ENCODE measurements at regions not wholly inside any gene's neighbourhood (a gene's known extent, or its start where the extent isn't known, plus 50 kb on each side); places are given as distances from the start of the nearest gene placed in this dataset.
A peak's percentile ranks its signal among the peaks of the same experiment; 100 is the strongest.

GRCh38 chr7:132072873-132073272, 503.4 kb downstream of the PLXNA4 start:
- Mint-ChIP-seq H3K36me3 (ENCODE audit: insufficient read depth in 2 of 2) (no peaks in the 10 kb centered on the region), H3K9me3 (no peaks in the 10 kb centered on the region), H3K4me1 (ENCODE audit: low read depth) (no peaks in the 10 kb centered on the region), H3K4me3 (no peak overlapping the region), H3K27ac (no peak overlapping the region), H3K27me3 (ENCODE audit: low read depth) (peaks cover 20% of the 10 kb centered on the region)
- DNase-seq (no peak), ATAC-seq (replicated peaks in 1 of 2) (peak in 1 of 2 donors; percentile 45)

- no peak overlapping the region for H3K4me3 Mint-ChIP-seq
- peaks cover 13% of the 10 kb centered on the region for H3K27me3 Mint-ChIP-seq (ENCODE audit: low read depth)
- DNase-seq: no peak
- H3K4me1 Mint-ChIP-seq (ENCODE audit: low read depth): no peaks in the 10 kb centered on the region
- ATAC-seq (replicated peaks in 1 of 2): no peak
- H3K36me3 Mint-ChIP-seq (ENCODE audit: insufficient read depth in 2 of 2): no peaks in the 10 kb centered on the region
- H3K9me3 Mint-ChIP-seq: no peaks in the 10 kb centered on the region
- H3K27ac Mint-ChIP-seq: no peak overlapping the region
These were observed 504.1 kb downstream of the PLXNA4 start for GRCh38 chr7:132072165-132072564.

- DNase-seq (no peak), ATAC-seq (replicated peaks in 1 of 2) (no peak)
- no peaks in the 10 kb centered on the region for H3K27me3 Mint-ChIP-seq (ENCODE audit: low read depth)
- H3K4me1 Mint-ChIP-seq (ENCODE audit: low read depth): no peaks in the 10 kb centered on the region
- H3K27ac Mint-ChIP-seq: no peak overlapping the region
- no peaks in the 10 kb centered on the region for H3K36me3 Mint-ChIP-seq (ENCODE audit: insufficient read depth in 2 of 2)
- H3K9me3 Mint-ChIP-seq: no peaks in the 10 kb centered on the region
- H3K4me3 Mint-ChIP-seq: no peak overlapping the region
These were observed 507.0 kb downstream of the PLXNA4 start for GRCh38 chr7:132069306-132069705.

GRCh38 chr7:132066761-132067171, 509.5 kb downstream of the PLXNA4 start:
- H3K27me3 Mint-ChIP-seq (ENCODE audit: low read depth): no peaks in the 10 kb centered on the region
- H3K27ac Mint-ChIP-seq: no peak overlapping the region
- H3K4me3 Mint-ChIP-seq: no peak overlapping the region
- ATAC-seq (replicated peaks in 1 of 2) (no peak), DNase-seq (no peak)
- no peaks in the 10 kb centered on the region for H3K9me3 Mint-ChIP-seq
- no peaks in the 10 kb centered on the region for H3K4me1 Mint-ChIP-seq (ENCODE audit: low read depth)
- no peaks in the 10 kb centered on the region for H3K36me3 Mint-ChIP-seq (ENCODE audit: insufficient read depth in 2 of 2)

GRCh38 chr7:132065989-132066603, 509.7 kb upstream of the PODXL start:
- no peak overlapping the region for H3K4me3 Mint-ChIP-seq
- H3K27ac Mint-ChIP-seq: no peak overlapping the region
- H3K27me3 Mint-ChIP-seq (ENCODE audit: low read depth): no peaks in the 10 kb centered on the region
- no peak for DNase-seq
- H3K9me3 Mint-ChIP-seq: no peaks in the 10 kb centered on the region
- no peaks in the 10 kb centered on the region for H3K4me1 Mint-ChIP-seq (ENCODE audit: low read depth)
- ATAC-seq (replicated peaks in 1 of 2): no peak
- H3K36me3 Mint-ChIP-seq (ENCODE audit: insufficient read depth in 2 of 2): no peaks in the 10 kb centered on the region

- Mint-ChIP-seq H3K4me3 (no peak overlapping the region), H3K9me3 (no peaks in the 10 kb centered on the region), H3K4me1 (ENCODE audit: low read depth) (no peaks in the 10 kb centered on the region), H3K36me3 (ENCODE audit: insufficient read depth in 2 of 2) (no peaks in the 10 kb centered on the region), H3K27me3 (ENCODE audit: low read depth) (no peaks in the 10 kb centered on the region), H3K27ac (no peak overlapping the region)
- DNase-seq (no peak), ATAC-seq (replicated peaks in 1 of 2) (no peak)
These were observed 509.0 kb upstream of the PODXL start for GRCh38 chr7:132065193-132065988.

- no peaks in the 10 kb centered on the region for H3K4me1 Mint-ChIP-seq (ENCODE audit: low read depth)
- H3K9me3 Mint-ChIP-seq: no peaks in the 10 kb centered on the region
- no peak overlapping the region for H3K4me3 Mint-ChIP-seq
- no peaks in the 10 kb centered on the region for H3K36me3 Mint-ChIP-seq (ENCODE audit: insufficient read depth in 2 of 2)
- no peaks in the 10 kb centered on the region for H3K27me3 Mint-ChIP-seq (ENCODE audit: low read depth)
- no peak for DNase-seq
- H3K27ac Mint-ChIP-seq: no peak overlapping the region
- ATAC-seq (replicated peaks in 1 of 2): no peak
These were observed 507.4 kb upstream of the PODXL start for GRCh38 chr7:132063800-132064199.

- peaks cover 5% of the 10 kb centered on the region in 2 donors for H3K9me3 Mint-ChIP-seq
- ATAC-seq (replicated peaks in 1 of 2) (no peak), DNase-seq (no peak)
- H3K36me3 Mint-ChIP-seq (ENCODE audit: insufficient read depth in 2 of 2): no peaks in the 10 kb centered on the region
- H3K4me3 Mint-ChIP-seq: no peak overlapping the region
- no peak overlapping the region for H3K27ac Mint-ChIP-seq
- H3K27me3 Mint-ChIP-seq (ENCODE audit: low read depth): no peaks in the 10 kb centered on the region
- H3K4me1 Mint-ChIP-seq (ENCODE audit: low read depth): no peaks in the 10 kb centered on the region
These were observed 505.5 kb upstream of the PODXL start for GRCh38 chr7:132061937-132062336.

GRCh38 chr7:132059141-132059540, 502.7 kb upstream of the PODXL start:
- H3K27ac Mint-ChIP-seq: no peak overlapping the region
- H3K9me3 Mint-ChIP-seq: peaks cover 5% of the 10 kb centered on the region in 2 donors
- no peaks in the 10 kb centered on the region for H3K4me1 Mint-ChIP-seq (ENCODE audit: low read depth)
- ATAC-seq (replicated peaks in 1 of 2) (peak; percentile 49 to 77), DNase-seq (peak; percentile 5 to 11)
- no peak overlapping the region for H3K4me3 Mint-ChIP-seq
- H3K27me3 Mint-ChIP-seq (ENCODE audit: low read depth): no peaks in the 10 kb centered on the region
- H3K36me3 Mint-ChIP-seq (ENCODE audit: insufficient read depth in 2 of 2): peaks cover 0 to 2% of the 10 kb centered on the region in 2 donors

GRCh38 chr7:132055336-132056120, 499.1 kb upstream of the PODXL start:
- no peak overlapping the region for H3K4me3 Mint-ChIP-seq
- no peak for DNase-seq

GRCh38 chr7:132053871-132054270, 497.4 kb upstream of the PODXL start:
- no peak overlapping the region for H3K27ac Mint-ChIP-seq
- H3K9me3 Mint-ChIP-seq: peaks cover 5% of the 10 kb centered on the region in 2 donors
- peaks cover 10% of the 10 kb centered on the region for H3K27me3 Mint-ChIP-seq (ENCODE audit: low read depth)
- DNase-seq (no peak), ATAC-seq (replicated peaks in 1 of 2) (no peak)
- H3K4me1 Mint-ChIP-seq (ENCODE audit: low read depth): no peaks in the 10 kb centered on the region
- H3K36me3 Mint-ChIP-seq (ENCODE audit: insufficient read depth in 2 of 2): peaks cover 0 to 3% of the 10 kb centered on the region in 2 donors
- no peak overlapping the region for H3K4me3 Mint-ChIP-seq

More at GRCh38 chr7:132055336-132056120, 499.1 kb upstream of the PODXL start:
- Mint-ChIP-seq H3K27ac (no peak overlapping the region), H3K4me1 (ENCODE audit: low read depth) (no peaks in the 10 kb centered on the region), H3K9me3 (peaks cover 5% of the 10 kb centered on the region in 2 donors), H3K27me3 (ENCODE audit: low read depth) (peaks cover 10% of the 10 kb centered on the region), H3K36me3 (ENCODE audit: insufficient read depth in 2 of 2) (peaks cover 0 to 3% of the 10 kb centered on the region in 2 donors)
- ATAC-seq (replicated peaks in 1 of 2): no peak

GRCh38 chr7:132051311-132051710, 494.9 kb upstream of the PODXL start:
- Mint-ChIP-seq H3K36me3 (ENCODE audit: insufficient read depth in 2 of 2) (peaks cover 0 to 1% of the 10 kb centered on the region in 2 donors), H3K27ac (no peak overlapping the region), H3K9me3 (no peaks in the 10 kb centered on the region), H3K4me1 (ENCODE audit: low read depth) (no peaks in the 10 kb centered on the region), H3K4me3 (no peak overlapping the region), H3K27me3 (ENCODE audit: low read depth) (peaks cover 10% of the 10 kb centered on the region)
- DNase-seq (no peak), ATAC-seq (replicated peaks in 1 of 2) (no peak)
